NCI-H1092 (cell line): ENCODE measurements at regions not wholly inside any gene's neighbourhood (a gene's known extent, or its start where the extent isn't known, plus 50 kb on each side); places are given as distances from the start of the nearest gene placed in this dataset.

Experiments
- DNase-seq: peaks from one replicate; lab custom pipeline; 2025; lab: John Stamatoyannopoulos, UW

DNA sequence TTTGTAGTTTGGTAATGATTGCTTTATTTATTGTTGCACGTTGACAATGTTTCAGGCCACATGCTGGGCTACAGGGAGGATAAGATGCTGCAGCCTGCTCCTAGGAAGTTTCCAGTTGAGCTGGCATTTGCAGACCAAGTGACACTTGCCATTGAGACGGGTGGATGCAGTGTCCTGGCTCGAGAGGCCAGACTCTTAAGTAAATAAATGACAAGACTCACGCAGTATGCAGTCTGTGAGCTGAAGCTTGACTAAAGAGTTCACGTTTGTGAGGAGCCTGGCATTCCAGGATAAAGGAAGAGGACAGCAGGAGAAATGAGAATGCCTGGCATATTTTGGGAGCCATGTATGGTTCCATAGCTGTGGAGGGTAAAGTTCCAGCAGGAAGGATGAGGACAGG, 105.8 kb downstream of the BAMBI start:
- DNase-seq, result no peak

DNA sequence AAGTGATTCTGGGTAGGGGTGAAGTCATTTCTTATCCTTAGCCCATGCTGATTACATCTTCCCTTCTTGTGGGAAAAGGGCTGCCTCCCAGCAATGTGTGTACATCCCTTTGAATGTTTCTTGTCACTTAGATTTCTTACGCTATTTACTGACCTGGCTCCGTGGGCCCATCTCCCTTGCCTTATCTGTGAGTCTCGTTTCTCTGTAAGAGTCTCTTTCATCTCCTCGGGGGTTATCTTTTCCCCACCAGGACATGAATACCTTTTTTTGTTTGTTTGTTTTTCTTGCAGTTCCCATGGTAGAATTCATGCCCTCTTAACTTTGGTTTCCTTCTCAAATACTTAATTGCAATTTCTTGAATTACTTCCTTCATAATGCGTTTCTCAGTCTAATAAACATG, 107.7 kb downstream of the BAMBI start:
- no peak for DNase-seq

DNA sequence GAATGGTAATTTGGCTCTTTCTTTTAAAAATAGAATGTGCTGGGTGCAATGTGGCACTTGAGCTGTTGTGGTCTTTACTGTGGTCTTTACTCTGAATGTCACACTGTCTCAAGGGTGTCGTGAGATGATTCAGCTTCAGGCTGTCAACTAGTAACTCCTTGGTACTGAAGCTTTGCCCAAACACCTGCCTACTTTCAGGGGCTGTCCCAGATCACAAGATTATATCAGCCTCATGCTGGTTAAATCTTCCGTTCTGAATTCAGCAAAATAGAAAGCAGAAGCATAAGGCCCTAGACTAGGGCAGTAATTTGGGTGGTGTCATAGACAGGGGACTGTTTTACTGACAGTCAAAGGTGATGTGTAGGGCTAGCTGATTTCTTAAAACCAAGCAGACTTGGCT, 110.9 kb downstream of the BAMBI start:
- no peak for DNase-seq

DNA sequence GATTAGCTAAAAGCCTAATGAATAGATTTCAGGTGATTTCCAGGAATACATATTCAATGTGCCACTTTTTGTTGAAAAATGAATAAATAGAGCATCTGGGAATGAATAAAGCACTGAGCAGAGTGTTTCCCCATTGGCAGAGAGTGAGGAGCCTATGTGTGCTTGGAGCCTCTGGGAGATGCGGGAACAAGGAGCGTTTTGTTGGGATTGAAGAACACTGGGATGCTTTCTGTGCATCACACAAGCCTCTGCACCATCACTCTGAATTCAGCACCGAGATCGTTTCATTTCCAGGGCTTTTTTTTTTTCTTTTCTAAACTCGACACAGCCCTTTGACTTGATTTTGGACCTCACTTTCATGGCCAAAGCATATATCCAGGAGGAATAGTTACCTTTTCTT, 111.4 kb downstream of the BAMBI start:
- DNase-seq, result no peak

GRCh38 chr10:28790146-28790545, 112.8 kb downstream of the BAMBI start:
- peak; percentile 47 for DNase-seq

- no peak for DNase-seq
Measured at GRCh38 chr10:28793482-28793881, 116.2 kb downstream of the BAMBI start.

DNA sequence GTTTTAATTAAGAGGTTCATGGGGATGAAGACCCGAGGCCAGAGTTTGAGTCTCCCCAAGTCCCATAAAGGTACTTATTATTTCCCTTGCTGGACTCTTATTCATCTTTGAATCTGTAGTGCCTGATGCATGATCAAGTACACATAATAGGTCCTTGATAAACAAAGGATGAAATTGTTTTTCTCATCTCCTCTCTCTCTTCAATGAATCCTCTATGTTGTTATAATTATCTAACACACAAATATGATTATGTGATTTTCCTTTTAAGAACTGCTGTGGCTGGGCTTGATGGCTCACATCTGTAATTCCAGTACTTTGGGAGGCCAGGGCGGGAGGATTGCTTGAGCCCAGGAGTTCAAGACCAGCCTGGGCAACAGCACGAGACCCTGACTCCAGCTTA, 117.7 kb downstream of the BAMBI start:
- DNase-seq, result no peak

DNA sequence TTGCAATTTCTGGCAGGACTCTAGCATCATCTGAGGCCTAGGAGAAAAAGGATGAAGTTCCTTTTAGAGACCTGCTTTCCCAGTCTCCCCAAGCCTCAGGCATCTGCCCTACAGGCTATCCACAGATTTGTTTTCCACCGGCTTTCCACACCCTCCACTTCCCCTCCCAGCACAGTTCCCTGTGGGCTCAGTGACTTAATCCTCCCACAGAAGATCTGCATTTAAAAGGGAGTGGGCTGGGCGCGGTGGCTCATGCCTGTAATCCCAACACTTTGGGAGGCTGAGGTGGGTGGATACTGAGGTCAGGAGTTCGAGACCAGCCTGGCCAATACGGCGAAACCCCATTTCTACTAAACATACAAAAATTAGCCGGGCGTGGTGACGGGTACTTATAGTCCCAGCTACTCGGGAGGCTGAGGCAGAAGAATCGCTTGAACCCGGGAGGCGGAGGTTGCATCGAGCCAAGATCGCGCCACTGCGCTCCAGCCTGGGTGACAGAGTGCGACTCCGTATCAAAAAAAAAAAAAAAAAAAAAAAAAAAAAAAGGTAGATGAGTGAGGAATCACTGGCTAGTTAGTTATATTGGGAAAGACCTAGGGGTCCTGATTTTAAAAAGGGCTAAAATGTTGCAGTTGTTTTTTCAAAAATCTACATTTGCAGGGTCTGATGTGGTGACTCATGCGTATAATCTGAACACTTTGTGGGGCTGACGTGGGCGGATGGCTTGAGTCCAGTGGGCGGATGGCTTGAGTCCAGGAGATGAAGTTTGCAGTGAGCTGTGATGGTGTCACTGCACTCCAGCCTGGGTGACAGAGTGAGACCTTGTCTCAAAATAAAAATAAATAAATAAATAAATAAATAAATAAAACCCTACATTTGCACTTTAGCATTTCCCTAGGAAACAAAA, 119.5 kb downstream of the BAMBI start:
- DNase-seq, result no peak

DNA sequence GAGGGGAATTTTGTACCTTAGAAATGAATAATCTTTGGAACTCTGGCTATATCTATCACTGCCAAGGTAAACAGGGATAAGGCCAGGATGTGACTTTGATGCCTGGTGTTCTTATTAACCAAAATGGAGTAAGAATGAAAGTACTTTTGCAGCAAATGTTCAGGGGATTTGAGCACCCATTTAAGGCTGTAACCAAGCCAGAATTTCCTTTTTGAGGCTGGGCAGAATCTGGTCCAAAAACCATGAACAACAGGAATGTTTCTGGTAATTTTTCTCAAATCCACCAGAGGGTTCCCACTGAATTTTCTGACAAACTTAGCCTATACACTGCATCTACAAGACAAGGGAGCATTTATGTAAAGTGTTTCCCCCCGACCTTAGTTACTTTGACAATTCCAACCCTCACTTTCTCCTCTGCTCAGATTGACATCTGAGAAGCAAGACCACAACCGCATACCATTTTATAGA, 120.6 kb downstream of the BAMBI start:
- DNase-seq, result no peak

DNA sequence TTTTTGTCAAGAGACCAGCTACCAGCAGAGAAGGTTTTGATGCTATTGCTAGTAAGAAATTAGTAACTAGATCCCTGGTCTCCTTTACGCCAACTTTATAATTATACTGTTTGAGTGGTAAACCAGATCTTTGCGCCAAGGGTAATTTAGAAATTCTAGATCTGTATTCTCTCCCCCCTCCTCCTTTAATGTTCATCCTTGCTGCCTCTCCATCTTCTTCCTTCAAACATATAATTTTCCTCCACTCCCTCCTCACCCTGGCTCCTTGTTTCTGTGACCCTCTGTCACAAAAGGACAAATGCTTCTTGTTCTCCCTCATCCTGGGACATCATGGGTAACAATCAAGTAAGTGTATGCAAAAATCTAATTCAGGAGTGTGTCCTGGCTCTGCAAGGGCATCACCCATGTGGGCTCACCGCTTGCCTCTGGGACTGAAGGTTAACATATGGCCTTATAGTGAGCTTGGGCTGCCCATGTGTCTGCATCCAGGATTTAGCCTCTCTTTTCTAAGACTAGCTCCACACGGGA, 121.2 kb downstream of the BAMBI start:
- DNase-seq, result no peak

GRCh38 chr10:28798964-28799363, 121.6 kb downstream of the BAMBI start:
- no peak for DNase-seq

- DNase-seq, result no peak
Measured at GRCh38 chr10:28800144-28800543, 122.8 kb downstream of the BAMBI start.

DNA sequence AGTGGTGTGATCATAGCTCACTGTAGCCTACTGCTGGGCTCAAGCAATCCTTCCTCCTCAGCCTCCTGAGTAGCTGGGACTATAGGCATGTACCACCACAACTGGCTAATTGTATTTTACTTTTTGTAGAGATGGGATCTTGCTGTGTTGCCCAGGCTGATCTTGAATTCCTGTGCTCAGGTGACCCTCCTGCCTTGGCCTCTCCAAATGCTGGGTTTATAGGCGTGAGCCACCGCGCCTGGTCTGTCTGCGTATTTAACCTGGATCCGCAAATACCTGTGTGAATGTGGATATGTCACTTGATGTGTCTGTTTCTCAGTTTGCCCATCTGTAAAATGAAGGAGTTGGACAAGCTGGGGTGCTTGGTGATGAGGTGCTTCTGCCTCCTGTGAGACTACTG, 123.9 kb downstream of the BAMBI start:
- DNase-seq, result no peak

DNA sequence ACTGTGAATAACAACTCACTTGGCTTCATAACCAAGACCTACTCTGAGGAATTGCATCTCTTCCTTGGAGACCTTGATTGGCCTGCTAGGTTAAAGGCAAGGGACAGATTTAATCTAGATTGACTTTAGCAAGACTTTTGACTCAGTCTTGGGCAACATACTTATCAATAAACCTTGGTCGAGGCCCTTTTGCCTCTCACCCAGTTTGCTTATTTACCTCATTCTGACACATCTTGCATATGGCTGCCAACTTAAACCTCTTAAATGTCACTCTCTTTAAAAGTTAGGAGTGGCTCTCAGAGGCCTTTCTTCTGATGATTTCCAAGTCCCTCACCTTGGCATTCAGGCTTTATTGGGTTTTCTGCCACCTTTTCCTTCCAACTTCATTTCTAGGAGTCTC, 124.5 kb downstream of the BAMBI start:
- no peak for DNase-seq

DNA sequence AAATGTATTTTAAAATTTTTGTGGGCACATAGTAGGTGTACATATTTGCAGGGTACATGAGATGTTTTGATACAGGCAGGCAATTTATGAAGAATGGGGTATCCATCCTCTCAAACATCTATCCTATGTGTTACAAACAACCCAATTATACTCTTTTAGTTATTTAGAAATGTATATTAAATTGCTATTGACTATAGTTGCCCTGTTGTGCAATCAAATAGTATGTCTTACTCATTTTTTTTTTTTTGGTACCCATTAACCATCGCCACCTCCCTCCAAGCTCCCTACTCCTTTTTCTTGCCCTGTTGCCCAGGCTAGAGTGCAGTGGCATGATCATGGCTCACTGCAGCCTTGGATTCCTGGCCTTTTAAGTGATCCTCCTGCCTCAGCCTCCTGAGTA, 128.1 kb downstream of the BAMBI start:
- no peak for DNase-seq

DNA sequence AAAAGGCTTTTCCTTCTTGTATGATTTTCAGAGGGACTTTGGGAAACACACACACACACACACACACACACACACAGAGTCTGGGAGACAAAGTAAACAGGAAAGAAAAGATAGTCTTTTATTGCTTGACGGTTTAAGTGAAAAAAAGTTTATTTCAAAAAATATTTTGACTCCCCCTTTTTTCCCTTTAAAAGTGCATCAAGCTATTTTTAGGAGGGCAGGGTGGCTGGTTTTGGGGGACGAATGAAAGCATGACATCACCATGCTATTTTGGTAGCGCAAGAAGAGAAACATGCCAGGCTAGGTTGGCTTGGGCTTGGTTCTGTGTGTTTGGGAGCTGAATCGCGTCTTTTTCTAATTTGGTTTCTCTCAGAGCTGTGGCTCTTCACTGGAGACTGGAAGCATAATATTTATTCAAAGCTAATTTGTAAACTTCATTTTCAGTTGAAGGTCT, 129.2 kb downstream of the BAMBI start:
- no peak for DNase-seq

- no peak for DNase-seq
Measured at GRCh38 chr10:28806951-28807759, 129.8 kb downstream of the BAMBI start.

GRCh38 chr10:28807760-28808613, 130.7 kb downstream of the BAMBI start:
- DNase-seq, result no peak

DNA sequence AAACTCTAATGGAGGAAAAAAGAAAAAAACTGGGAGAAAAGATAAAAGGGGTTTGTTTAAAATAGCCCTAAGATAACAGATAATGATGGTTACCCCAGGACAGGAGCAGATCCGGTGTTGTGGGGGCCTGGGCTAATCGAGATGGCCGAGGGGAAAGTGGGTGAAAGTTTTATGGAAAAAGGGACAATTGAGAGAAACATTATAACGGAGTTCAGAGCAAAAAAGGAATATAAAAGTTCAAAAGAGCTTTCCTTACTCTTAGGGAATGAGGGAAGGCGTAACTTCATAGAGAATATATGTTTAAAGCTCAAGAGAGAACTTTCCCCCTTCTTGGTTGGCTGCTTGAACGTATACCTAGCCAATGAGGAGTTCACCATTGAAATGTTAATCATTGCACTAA, 131.4 kb downstream of the BAMBI start:
- DNase-seq, result no peak

- DNase-seq, result no peak
Measured at GRCh38 chr10:28810057-28810870, 132.9 kb downstream of the BAMBI start.
